A673 (cell line): ENCODE measurements at regions not wholly inside any gene's neighbourhood (a gene's known extent, or its start where the extent isn't known, plus 50 kb on each side); places are given as distances from the start of the nearest gene placed in this dataset.

Experiments used
- CTCF ChIP-seq: fragments of 300-800, 200-600 bp; sonication (generic); conservative IDR thresholded peaks from 2 replicates; pipeline ENCODE4 v1.5.1; 2017; ENCODE audit warnings: low read depth, mild to moderate bottlenecking, antibody characterized with exemption, low read length, moderate library complexity, mixed read lengths
- EZH2 ChIP-seq: fragments of 200-600 bp; sonication (generic); IDR thresholded peaks from 2 replicates; pipeline ENCODE4 v1.6.1; 2017; ENCODE audit warnings: borderline replicate concordance, low read depth, mild to moderate bottlenecking, mixed read lengths, antibody characterized with exemption, low read length; ENCODE audit not compliant: poor library complexity, severe bottlenecking

GRCh38 chr3:88960019-88960418 is 147.4 kb upstream of the EPHA3 start:
- TF ChIP-seq CTCF (no peak), EZH2 (no peak)
